Inferior parietal cortex (tissue), 1 donor: ENCODE measurements at regions not wholly inside any gene's neighbourhood (a gene's known extent, or its start where the extent isn't known, plus 50 kb on each side); places are given as distances from the start of the nearest gene placed in this dataset.
A peak's percentile ranks its signal among the peaks of the same experiment; 100 is the strongest.
"Not testable (repeated sequence)": the region's sequence is repeated elsewhere in the genome, so short reads cannot be mapped to it uniquely, and the experiment has no call there.

Experiments
- DNase-seq: peaks from one replicate; pipeline ENCODE4 v3.0.0-alpha.2; 2016; ENCODE audit errors: extremely low spot score

- DNase-seq: no peak
These were observed 1670.1 kb upstream of the CDH9 start for GRCh38 chr5:28708472-28708871.

DNA sequence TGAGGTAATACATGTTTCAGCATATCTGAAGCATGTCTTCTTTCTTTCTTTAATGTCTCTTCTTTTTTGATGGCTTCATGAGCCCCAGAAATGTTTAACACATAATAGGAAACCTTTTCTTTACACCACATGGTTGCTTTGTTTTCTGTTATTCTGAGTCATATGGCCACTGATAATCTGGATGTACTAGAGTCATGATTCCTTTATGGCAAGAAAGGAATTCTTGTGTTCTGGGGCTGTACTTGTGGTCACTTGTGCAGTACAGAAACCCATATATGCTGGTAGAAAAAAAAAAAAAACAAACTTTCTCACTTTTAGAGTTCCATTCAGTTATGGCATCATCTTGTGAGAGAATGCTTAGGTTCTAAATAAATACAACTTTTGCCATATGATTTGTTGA is 1669.3 kb upstream of the CDH9 start:
- no peak for DNase-seq

GRCh38 chr5:28703651-28704260 is 1665.4 kb upstream of the CDH9 start:
- DNase-seq: no peak

DNA sequence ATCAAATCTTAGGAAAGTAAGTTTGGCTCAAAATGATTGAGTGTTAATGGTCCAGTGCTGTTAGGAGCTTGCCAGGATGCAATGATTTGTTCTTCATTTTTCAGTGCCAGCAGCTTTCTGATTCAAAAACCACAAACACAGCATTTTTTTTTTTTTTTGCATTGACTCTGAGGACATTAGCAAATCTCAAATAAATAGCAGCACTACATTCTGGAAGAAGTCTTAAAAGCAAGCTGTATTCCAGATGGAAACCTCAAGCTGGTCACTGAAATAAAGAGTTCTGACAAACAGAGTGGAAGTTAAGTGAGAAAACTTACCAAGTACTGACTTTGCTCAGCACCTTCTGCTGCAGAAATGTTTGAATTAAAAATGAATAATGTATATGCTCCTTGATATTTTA is 1653.1 kb upstream of the CDH9 start:
- no peak for DNase-seq

DNA sequence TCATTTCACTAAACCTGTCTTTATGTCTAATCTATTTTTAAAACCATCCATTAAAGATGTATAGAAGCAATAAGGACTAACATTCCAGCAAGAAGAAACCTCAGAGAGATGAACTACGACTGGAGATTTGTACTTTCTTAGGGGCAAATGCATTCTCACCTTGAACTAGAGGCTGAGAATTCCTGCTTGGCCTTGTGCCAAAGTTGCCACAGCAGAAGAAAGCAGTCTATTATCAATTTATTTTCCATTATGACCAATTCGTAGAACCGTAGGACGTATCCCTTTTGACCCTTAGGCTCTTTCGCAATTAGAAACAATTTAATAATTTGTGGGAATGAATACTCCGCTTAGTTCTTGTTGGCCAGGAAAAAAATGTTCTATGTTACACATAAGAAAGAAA is 1647.4 kb upstream of the CDH9 start:
- no peak for DNase-seq

DNA sequence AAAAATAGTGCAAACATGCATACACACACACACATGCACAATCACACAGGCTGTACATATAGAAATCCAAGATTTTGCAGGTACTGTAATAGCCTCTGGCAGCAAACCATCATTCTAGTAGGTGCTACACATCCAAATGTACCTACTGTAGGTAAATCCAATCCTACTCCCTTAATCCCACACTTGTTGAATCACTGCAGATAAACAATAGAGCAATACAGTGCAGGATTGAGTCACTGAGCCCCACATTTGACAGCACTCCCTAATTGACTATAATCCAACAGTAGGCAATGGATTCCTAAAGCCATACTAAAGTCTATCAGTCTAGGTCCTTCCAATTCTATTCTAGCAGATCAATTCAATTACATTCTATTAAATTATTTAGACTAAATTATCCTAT is 1640.5 kb upstream of the CDH9 start:
- no peak for DNase-seq

GRCh38 chr5:28666110-28666509 is 1627.7 kb upstream of the CDH9 start:
- no peak for DNase-seq

GRCh38 chr5:28648108-28648507 is 1609.7 kb upstream of the CDH9 start:
- DNase-seq: peak; percentile 4

DNA sequence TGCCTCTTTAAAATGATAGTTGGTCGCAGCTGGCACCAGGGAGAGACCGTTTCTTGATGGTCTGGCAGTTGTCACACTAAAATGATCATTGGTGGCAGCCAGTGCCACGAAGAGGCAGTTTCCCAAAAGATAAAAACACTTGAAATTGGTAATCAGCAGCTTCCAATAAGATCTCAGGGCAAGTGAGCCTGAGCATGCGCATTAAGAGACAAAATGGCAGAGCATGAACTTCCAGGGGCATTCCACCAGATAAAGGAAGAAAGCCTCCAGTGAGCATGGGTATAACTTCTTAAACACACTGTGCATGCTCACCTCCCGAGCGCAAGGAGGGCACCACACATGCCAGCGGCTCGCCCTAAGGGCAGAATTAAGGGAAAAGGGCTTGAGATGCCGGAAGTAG is 1594.2 kb upstream of the CDH9 start:
- no peak for DNase-seq

- no peak for DNase-seq
These were observed 1565.5 kb upstream of the CDH9 start for GRCh38 chr5:28603869-28604268.

DNA sequence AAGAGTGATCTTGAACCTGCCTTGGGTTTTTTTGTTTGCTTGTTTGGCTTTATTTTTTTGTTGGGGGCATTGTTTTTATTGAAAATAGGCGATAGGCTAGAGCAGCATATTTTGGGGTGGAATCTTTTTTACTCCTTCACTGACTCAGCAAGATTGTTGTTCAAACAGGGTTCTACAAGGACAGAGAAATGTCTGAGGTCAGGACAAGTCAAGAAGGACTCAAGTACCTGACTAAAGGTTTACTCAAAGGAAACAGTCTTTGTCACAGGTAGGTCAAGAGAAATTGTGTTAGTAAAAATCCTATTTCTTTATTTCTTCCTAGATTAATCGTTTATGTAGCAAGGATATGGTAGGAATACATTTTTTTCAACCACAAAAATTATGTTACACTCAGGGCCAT is 1564.0 kb upstream of the CDH9 start:
- no peak for DNase-seq

GRCh38 chr5:28596707-28597106 is 1558.3 kb upstream of the CDH9 start:
- not testable (repeated sequence) for DNase-seq

DNA sequence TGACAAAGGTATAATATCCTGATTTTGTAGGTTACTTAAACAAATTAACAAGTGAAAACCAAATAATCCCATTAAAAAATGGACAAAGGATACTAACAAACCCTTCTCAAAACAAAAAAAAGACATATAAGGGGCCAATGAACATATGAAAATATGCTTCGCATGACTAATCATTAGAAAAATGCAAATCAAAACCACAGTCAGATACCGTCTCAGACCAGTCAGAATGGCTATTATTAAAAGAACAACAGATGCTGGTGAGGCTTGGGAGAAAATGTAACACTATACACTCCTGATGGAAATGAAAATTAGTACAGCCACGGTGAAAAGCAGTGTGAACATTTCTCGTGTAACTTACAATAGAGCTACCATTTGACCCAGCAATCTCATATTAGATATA is 1542.2 kb upstream of the CDH9 start:
- no peak for DNase-seq

GRCh38 chr5:28576022-28576421 is 1537.6 kb upstream of the CDH9 start:
- DNase-seq: no peak

- DNase-seq: no peak
These were observed 1537.0 kb upstream of the CDH9 start for GRCh38 chr5:28575368-28575767.

GRCh38 chr5:28574606-28575005 is 1536.2 kb upstream of the CDH9 start:
- DNase-seq: no peak

DNA sequence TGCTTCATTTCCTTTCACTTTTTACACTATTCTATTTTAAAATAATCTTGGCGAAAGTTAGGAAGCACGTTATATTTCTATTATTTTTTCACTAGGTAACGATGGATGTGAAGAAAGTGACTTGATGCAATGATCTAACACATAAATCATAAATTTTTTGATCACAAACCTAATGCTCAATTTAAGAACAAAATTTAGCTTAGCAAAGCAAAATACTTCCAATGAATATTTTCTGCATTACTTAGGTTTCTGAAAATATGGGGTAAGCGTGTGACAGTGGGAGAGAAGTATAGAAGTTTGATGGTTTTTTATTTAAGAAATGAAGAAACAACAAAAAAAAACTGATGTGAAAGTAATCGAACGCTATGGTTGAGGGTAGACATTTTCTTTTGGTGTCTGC is 1528.7 kb upstream of the CDH9 start:
- DNase-seq: no peak

GRCh38 chr5:28561522-28561921 is 1523.1 kb upstream of the CDH9 start:
- DNase-seq: no peak

- DNase-seq: no peak
These were observed 1519.8 kb upstream of the CDH9 start for GRCh38 chr5:28558196-28558595.

- DNase-seq: no peak
These were observed 1518.7 kb upstream of the CDH9 start for GRCh38 chr5:28557114-28557513.

DNA sequence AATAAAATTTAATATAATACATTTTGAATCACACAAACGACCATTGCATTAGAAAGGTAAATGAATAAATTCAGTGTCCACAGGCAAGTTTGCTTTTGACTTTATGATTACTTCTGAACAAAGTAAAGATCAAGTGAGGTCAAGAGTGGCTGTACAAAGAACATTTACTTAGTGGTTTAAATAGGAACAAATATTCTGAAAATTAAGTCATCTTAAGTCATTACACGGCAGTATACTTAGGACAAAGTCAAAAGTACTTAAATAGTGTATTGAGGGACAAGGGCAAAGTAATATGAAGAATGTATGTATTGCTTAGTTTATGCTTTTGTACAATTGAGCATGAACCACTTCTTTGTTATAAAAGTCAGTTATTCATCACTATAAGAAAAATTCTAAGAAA is 1511.2 kb upstream of the CDH9 start:
- DNase-seq: no peak

- no peak for DNase-seq
These were observed 1510.5 kb upstream of the CDH9 start for GRCh38 chr5:28548856-28549255.

- no peak for DNase-seq
These were observed 1506.1 kb upstream of the CDH9 start for GRCh38 chr5:28544501-28544900.

GRCh38 chr5:28543473-28544098 is 1505.2 kb upstream of the CDH9 start:
- no peak for DNase-seq
